Fibroblast of the aortic adventitia (primary cell): ENCODE measurements at regions not wholly inside any gene's neighbourhood (a gene's known extent, or its start where the extent isn't known, plus 50 kb on each side); places are given as distances from the start of the nearest gene placed in this dataset.

ENCODE experiments used
- DNase-seq: peaks from one replicate; pipeline ENCODE4 v3.0.0-alpha.2; 2010; ENCODE audit warnings: low read depth
- H3K4me3 ChIP-seq: 2 replicates; pipeline ENCODE4 v1.5.1; 2011; ENCODE audit warnings: low read depth, mild to moderate bottlenecking, control low read depth, low read length, moderate library complexity
- CTCF ChIP-seq: IDR thresholded peaks from 2 replicates; pipeline ENCODE4 v1.5.1; 2011; ENCODE audit warnings: mild to moderate bottlenecking, low read length, control low read depth, inconsistent platforms; ENCODE audit not compliant: insufficient read depth

GRCh38 chr16:6892966-6893365 lies 439.7 kb upstream of the RBFOX1 start:
- no peak overlapping the region for H3K4me3 ChIP-seq
- no peak for DNase-seq
- TF ChIP-seq CTCF, result no peak

GRCh38 chr16:6891496-6891895 lies 441.1 kb upstream of the RBFOX1 start:
- H3K4me3 ChIP-seq, result no peak overlapping the region
- no peak for DNase-seq
- no peak for TF ChIP-seq CTCF

GRCh38 chr16:6888531-6888930 lies 444.1 kb upstream of the RBFOX1 start:
- no peak for DNase-seq

GRCh38 chr16:6884002-6884401 lies 448.6 kb upstream of the RBFOX1 start:
- H3K4me3 ChIP-seq, result no peak overlapping the region
- no peak for TF ChIP-seq CTCF
- no peak for DNase-seq

More at GRCh38 chr16:6888531-6888930, 444.1 kb upstream of the RBFOX1 start:
- no peak for TF ChIP-seq CTCF
- H3K4me3 ChIP-seq, result no peak overlapping the region

GRCh38 chr16:6880263-6880662 lies 452.4 kb upstream of the RBFOX1 start:
- TF ChIP-seq CTCF, result no peak
- DNase-seq, result no peak
- H3K4me3 ChIP-seq, result no peak overlapping the region

GRCh38 chr16:6864671-6865070 lies 468.0 kb upstream of the RBFOX1 start:
- H3K4me3 ChIP-seq, result no peak overlapping the region
- TF ChIP-seq CTCF, result no peak
- DNase-seq, result no peak

- no peak overlapping the region for H3K4me3 ChIP-seq
- DNase-seq, result no peak
These were observed 468.4 kb upstream of the RBFOX1 start for GRCh38 chr16:6864244-6864643.

More at GRCh38 chr16:6864244-6864643, 468.4 kb upstream of the RBFOX1 start:
- no peak for TF ChIP-seq CTCF
